HEK293T (cell line): ENCODE measurements at regions not wholly inside any gene's neighbourhood (a gene's known extent, or its start where the extent isn't known, plus 50 kb on each side); places are given as distances from the start of the nearest gene placed in this dataset.

ENCODE experiments used
- BHLHE40 ChIP-seq: fragments of 450-650 bp; IDR thresholded peaks from 2 replicates; pipeline ENCODE4 v1.6.1; 2016; ENCODE audit warnings: mild to moderate bottlenecking, moderate library complexity, borderline replicate concordance
- CTBP1 ChIP-seq: fragments of 450-650 bp; IDR thresholded peaks from 2 replicates; pipeline ENCODE4 v1.6.1; 2016; ENCODE audit warnings: borderline replicate concordance
- ELF4 ChIP-seq: fragments of 450-650 bp; IDR thresholded peaks from 2 replicates; pipeline ENCODE4 v1.6.1; 2017; ENCODE audit warnings: antibody characterized with exemption
- HDGF ChIP-seq: fragments of 450-650 bp; IDR thresholded peaks from 2 replicates; pipeline ENCODE4 v1.6.1; 2017; ENCODE audit warnings: antibody characterized with exemption, borderline replicate concordance
- SP1 ChIP-seq: fragments of 450-650 bp; IDR thresholded peaks from 2 replicates; pipeline ENCODE4 v1.6.1; 2017
- SUZ12 ChIP-seq: fragments of 450-650 bp; IDR thresholded peaks from 2 replicates; pipeline ENCODE4 v1.6.1; 2016; ENCODE audit warnings: mild to moderate bottlenecking
- TARDBP ChIP-seq: fragments of 450-650 bp; IDR thresholded peaks from 2 replicates; pipeline ENCODE4 v1.6.1; 2016
- ZNF384 ChIP-seq: fragments of 450-650 bp; IDR thresholded peaks from 2 replicates; pipeline ENCODE4 v1.6.1; 2016

DNA sequence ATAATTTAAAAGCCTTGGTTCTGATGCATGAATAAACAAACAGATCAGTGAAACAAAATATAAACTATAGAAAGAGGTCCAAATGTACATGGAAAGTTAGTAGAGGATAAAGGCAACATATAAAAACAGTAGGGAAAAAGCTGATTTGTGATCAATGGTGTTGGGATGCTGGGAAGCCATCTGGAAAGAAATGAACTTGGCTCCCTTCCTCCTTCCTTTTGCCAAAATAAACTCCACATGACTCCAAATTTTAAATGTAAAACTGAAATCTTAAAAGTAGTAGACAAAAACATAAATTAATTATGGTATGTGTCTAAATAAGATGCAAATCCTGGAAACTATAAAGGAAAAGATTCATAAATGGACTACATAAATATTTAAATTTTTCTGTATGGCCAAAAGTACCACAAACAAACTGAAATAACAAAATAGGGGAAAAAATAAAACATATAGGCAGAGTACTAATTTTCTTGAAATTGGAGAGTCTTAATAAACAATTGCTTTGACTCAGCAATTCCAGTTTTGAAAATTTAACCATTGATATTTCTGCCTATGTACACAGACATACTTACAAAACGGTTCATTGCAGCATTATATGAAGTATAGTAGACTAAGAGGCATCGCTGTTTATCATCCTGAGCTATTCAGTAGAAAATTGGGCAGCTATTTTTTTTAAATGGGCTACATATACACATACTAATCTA is 77.0 kb upstream of the TRIM24 start:
- TF ChIP-seq BHLHE40 (no peak), TARDBP (no peak), ZNF384 (no peak), ELF4 (no peak), HDGF (no peak), CTBP1 (no peak), SUZ12 (no peak), SP1 (no peak)
